ENCODE measurements at regions not wholly inside any gene's neighbourhood (a gene's known extent, or its start where the extent isn't known, plus 50 kb on each side); places are given as distances from the start of the nearest gene placed in this dataset.

DNA sequence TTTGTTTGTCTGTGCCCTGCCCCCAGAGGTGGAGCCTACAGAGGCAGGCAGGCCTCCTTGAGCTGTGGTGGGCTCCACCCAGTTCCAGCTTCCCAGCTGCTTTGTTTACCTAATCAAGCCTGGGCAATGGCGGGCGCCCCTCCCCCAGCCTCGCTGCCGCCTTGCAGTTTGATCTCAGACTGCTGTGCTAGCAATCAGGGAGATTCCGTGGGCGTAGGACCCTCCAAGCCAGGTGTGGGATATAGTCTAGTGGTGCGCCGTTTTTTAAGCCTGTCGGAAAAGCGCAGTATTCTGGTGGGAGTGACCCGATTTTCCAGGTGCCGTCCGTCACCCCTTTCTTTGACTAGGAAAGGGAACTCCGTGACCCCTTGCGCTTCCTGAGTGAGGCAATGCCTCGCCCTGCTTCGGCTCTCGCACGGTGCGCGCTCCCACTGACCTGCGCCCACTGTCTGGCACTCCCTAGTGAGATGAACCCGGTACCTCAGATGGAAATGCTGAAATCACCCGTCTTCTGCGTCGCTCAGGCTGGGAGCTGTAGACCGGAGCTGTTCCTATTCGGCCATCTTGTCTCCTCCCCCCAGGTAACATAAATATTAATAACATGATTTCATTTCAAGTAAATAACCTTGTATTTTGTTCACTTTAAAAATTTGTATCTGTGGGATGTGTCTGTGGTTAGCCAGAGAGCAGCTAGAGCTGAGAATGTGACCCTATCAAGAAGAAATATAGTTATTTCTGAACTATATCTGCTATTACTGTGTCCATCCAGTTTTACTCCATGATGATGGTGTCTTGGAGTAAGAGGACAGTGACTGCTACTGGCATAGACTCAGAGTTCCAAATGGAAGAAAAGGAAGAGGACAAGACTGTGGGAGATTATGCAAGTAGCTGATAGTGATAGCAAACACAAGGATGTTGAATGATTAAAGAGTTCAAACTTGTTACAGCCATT lies 305.1 kb upstream of the TCF4 start (continued):
- TF ChIP-seq, protein P1, sequence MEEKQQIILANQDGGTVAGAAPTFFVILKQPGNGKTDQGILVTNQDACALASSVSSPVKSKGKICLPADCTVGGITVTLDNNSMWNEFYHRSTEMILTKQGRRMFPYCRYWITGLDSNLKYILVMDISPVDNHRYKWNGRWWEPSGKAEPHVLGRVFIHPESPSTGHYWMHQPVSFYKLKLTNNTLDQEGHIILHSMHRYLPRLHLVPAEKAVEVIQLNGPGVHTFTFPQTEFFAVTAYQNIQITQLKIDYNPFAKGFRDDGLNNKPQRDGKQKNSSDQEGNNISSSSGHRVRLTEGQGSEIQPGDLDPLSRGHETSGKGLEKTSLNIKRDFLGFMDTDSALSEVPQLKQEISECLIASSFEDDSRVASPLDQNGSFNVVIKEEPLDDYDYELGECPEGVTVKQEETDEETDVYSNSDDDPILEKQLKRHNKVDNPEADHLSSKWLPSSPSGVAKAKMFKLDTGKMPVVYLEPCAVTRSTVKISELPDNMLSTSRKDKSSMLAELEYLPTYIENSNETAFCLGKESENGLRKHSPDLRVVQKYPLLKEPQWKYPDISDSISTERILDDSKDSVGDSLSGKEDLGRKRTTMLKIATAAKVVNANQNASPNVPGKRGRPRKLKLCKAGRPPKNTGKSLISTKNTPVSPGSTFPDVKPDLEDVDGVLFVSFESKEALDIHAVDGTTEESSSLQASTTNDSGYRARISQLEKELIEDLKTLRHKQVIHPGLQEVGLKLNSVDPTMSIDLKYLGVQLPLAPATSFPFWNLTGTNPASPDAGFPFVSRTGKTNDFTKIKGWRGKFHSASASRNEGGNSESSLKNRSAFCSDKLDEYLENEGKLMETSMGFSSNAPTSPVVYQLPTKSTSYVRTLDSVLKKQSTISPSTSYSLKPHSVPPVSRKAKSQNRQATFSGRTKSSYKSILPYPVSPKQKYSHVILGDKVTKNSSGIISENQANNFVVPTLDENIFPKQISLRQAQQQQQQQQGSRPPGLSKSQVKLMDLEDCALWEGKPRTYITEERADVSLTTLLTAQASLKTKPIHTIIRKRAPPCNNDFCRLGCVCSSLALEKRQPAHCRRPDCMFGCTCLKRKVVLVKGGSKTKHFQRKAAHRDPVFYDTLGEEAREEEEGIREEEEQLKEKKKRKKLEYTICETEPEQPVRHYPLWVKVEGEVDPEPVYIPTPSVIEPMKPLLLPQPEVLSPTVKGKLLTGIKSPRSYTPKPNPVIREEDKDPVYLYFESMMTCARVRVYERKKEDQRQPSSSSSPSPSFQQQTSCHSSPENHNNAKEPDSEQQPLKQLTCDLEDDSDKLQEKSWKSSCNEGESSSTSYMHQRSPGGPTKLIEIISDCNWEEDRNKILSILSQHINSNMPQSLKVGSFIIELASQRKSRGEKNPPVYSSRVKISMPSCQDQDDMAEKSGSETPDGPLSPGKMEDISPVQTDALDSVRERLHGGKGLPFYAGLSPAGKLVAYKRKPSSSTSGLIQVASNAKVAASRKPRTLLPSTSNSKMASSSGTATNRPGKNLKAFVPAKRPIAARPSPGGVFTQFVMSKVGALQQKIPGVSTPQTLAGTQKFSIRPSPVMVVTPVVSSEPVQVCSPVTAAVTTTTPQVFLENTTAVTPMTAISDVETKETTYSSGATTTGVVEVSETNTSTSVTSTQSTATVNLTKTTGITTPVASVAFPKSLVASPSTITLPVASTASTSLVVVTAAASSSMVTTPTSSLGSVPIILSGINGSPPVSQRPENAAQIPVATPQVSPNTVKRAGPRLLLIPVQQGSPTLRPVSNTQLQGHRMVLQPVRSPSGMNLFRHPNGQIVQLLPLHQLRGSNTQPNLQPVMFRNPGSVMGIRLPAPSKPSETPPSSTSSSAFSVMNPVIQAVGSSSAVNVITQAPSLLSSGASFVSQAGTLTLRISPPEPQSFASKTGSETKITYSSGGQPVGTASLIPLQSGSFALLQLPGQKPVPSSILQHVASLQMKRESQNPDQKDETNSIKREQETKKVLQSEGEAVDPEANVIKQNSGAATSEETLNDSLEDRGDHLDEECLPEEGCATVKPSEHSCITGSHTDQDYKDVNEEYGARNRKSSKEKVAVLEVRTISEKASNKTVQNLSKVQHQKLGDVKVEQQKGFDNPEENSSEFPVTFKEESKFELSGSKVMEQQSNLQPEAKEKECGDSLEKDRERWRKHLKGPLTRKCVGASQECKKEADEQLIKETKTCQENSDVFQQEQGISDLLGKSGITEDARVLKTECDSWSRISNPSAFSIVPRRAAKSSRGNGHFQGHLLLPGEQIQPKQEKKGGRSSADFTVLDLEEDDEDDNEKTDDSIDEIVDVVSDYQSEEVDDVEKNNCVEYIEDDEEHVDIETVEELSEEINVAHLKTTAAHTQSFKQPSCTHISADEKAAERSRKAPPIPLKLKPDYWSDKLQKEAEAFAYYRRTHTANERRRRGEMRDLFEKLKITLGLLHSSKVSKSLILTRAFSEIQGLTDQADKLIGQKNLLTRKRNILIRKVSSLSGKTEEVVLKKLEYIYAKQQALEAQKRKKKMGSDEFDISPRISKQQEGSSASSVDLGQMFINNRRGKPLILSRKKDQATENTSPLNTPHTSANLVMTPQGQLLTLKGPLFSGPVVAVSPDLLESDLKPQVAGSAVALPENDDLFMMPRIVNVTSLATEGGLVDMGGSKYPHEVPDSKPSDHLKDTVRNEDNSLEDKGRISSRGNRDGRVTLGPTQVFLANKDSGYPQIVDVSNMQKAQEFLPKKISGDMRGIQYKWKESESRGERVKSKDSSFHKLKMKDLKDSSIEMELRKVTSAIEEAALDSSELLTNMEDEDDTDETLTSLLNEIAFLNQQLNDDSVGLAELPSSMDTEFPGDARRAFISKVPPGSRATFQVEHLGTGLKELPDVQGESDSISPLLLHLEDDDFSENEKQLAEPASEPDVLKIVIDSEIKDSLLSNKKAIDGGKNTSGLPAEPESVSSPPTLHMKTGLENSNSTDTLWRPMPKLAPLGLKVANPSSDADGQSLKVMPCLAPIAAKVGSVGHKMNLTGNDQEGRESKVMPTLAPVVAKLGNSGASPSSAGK (IDR thresholded peaks at IDR 0.05), result 0 out of 2 replicates have a peak, but pooled peaks have one; percentile 19
- TF ChIP-seq FOXA3 (CRISPR knock-in tag; conservative IDR thresholded peaks at IDR 0.05 in 1 of 2, IDR thresholded peaks at IDR 0.05 in 1 of 2) (peak in 1 of 2 experiments; percentile 73; a peak in 1 of 4 replicates), HDAC1 (IDR thresholded peaks at IDR 0.05) (0 out of 4 replicates have a peak, but pooled peaks of 1 of the 2 experiments have one; percentile 22), TAF7 (tag; IDR thresholded peaks at IDR 0.05) (peak; percentile 82), SUPT5H (IDR thresholded peaks at IDR 0.05) (peak; percentile 60; the same call in 1 of the 2 replicates), NONO (IDR thresholded peaks at IDR 0.05; ENCODE audit: low read depth in 2 of 2, low read length in 1 of 2) (0 out of 4 replicates have a peak, but pooled peaks of 1 of the 2 experiments have one; percentile 53), L3MBTL2 (IDR thresholded peaks at IDR 0.05) (peak; percentile 10; the same call in 1 of the 2 replicates), TAF9B (IDR thresholded peaks at IDR 0.05; ENCODE audit: partially characterized antibody) (peak; percentile 83), CTBP1 (IDR thresholded peaks at IDR 0.05; ENCODE audit: borderline replicate concordance) (0 out of 2 replicates have a peak, but pooled peaks have one; percentile 15), BRD9 (IDR thresholded peaks at IDR 0.05; ENCODE audit: low read depth, partially characterized antibody) (peak; percentile 36), BRD4 (IDR thresholded peaks at IDR 0.05) (peak; percentile 49; the same call in 1 of the 2 replicates)
- TF ChIP-seq, protein P2, sequence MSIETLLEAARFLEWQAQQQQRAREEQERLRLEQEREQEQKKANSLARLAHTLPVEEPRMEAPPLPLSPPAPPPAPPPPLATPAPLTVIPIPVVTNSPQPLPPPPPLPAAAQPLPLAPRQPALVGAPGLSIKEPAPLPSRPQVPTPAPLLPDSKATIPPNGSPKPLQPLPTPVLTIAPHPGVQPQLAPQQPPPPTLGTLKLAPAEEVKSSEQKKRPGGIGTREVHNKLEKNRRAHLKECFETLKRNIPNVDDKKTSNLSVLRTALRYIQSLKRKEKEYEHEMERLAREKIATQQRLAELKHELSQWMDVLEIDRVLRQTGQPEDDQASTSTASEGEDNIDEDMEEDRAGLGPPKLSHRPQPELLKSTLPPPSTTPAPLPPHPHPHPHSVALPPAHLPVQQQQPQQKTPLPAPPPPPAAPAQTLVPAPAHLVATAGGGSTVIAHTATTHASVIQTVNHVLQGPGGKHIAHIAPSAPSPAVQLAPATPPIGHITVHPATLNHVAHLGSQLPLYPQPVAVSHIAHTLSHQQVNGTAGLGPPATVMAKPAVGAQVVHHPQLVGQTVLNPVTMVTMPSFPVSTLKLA (conservative IDR thresholded peaks at IDR 0.05), result peak in 1 of 2 experiments; percentile 50; a peak in 2 of 4 replicates
